Prostate gland (tissue), 2 donors: ENCODE measurements at regions not wholly inside any gene's neighbourhood (a gene's known extent, or its start where the extent isn't known, plus 50 kb on each side); places are given as distances from the start of the nearest gene placed in this dataset.

Experiments
- POLR2A ChIP-seq: fragments of 450-650 bp; IDR thresholded peaks from one replicate; pipeline ENCODE4 v1.6.1; 2016; ENCODE audit warnings: antibody characterized with exemption, mild to moderate bottlenecking
- TF ChIP-seq, protein P1 (sequence below), 4 experiments: fragments of 200-600 bp in 2 of 4; fragments of 450-650 bp in 2 of 4; sonication (generic) in 2 of 4; IDR thresholded peaks; 1 replicate in 3 of 4; 2 replicates in 1 of 4; pipeline ENCODE4 v1.5.1; 2016 to 2019; ENCODE audit warnings: antibody characterized with exemption in 4 of 4, mild to moderate bottlenecking in 2 of 4, moderate library complexity in 2 of 4

DNA sequence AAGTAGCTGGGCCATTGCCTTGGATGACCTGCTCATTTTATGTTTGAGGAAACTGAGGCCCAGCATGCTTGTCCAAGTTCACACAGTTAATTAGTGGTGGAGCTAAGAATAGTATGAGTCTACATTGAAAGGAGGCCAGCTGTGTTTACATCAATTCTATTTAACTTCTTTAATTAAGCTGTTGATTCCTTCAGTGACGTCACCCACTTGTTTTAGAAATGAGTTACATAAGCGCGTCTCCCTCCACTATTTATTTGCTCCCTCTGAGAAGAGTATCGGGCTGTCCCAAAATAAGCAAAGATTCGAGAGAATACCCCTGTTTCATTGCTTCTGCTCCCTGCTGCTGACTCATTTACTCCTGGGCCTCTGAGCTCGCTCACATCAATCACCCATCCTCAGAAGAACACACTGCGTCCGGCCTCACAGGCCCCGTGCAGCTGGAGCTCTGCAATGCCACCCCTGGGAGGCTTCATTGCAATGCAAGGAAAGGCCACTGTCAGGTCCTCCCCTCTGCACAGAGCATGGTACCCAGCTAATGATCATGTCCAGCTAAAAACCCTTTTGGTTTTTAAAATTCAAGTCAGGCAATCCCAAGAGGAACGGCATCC, 74.8 kb upstream of the BMP2 start:
- TF ChIP-seq POLR2A = no peak
- TF ChIP-seq, protein P1, sequence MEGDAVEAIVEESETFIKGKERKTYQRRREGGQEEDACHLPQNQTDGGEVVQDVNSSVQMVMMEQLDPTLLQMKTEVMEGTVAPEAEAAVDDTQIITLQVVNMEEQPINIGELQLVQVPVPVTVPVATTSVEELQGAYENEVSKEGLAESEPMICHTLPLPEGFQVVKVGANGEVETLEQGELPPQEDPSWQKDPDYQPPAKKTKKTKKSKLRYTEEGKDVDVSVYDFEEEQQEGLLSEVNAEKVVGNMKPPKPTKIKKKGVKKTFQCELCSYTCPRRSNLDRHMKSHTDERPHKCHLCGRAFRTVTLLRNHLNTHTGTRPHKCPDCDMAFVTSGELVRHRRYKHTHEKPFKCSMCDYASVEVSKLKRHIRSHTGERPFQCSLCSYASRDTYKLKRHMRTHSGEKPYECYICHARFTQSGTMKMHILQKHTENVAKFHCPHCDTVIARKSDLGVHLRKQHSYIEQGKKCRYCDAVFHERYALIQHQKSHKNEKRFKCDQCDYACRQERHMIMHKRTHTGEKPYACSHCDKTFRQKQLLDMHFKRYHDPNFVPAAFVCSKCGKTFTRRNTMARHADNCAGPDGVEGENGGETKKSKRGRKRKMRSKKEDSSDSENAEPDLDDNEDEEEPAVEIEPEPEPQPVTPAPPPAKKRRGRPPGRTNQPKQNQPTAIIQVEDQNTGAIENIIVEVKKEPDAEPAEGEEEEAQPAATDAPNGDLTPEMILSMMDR (IDR thresholded peaks at IDR 0.05) = no peak
